A549 (cell line): ENCODE measurements at regions not wholly inside any gene's neighbourhood (a gene's known extent, or its start where the extent isn't known, plus 50 kb on each side); places are given as distances from the start of the nearest gene placed in this dataset.
"Not testable (repeated sequence)": the region's sequence is repeated elsewhere in the genome, so short reads cannot be mapped to it uniquely, and the experiment has no call there.

Source experiments
- CBX2 ChIP-seq: fragments of 200-600 bp; sonication (generic); IDR thresholded peaks from 2 replicates; pipeline ENCODE4 v1.6.1; 2016; ENCODE audit warnings: low read depth, mild to moderate bottlenecking, borderline replicate concordance
- CHD2 ChIP-seq: fragments of 150-350 bp; IDR thresholded peaks from 2 replicates; pipeline ENCODE4 v1.6.1; 2014; ENCODE audit warnings: low read length; ENCODE audit not compliant: partially characterized antibody
- EP300 ChIP-seq, 2 experiments: fragments of >200 bp; sonication (Bioruptor Twin); formaldehyde crosslinking; IDR thresholded peaks; 2 replicates in 1 of 2; 3 replicates in 1 of 2; pipeline ENCODE4 v1.6.1; 2016 to 2017
- FOSL2 ChIP-seq, 2 experiments: fragments of 450-650 bp in 1 of 2; fragments of >200 bp in 1 of 2; sonication (Bioruptor Twin) in 1 of 2; formaldehyde crosslinking; IDR thresholded peaks; 2 replicates each; pipeline versions ENCODE4 v1.5.0 to v1.6.1; 2016 to 2020; ENCODE audit warnings: mild to moderate bottlenecking in 1 of 2, moderate library complexity in 1 of 2
- POLR2A ChIP-seq: IDR thresholded peaks from 2 replicates; pipeline ENCODE4 v1.6.1; 2012; ENCODE audit warnings: mild to moderate bottlenecking, low read length
- REST ChIP-seq: fragments of 200-600 bp; sonication (generic); IDR thresholded peaks from 2 replicates; pipeline ENCODE4 v1.6.1; 2016; ENCODE audit warnings: antibody characterized with exemption, mild to moderate bottlenecking, moderate library complexity
- USF2 ChIP-seq: fragments of 450-650 bp; IDR thresholded peaks from 2 replicates; pipeline ENCODE4 v1.6.1; 2014; ENCODE audit warnings: antibody characterized with exemption
- ZNF302 ChIP-seq: fragments of 250-450 bp; sonication (Bioruptor Pico); IDR thresholded peaks from 2 replicates; pipeline ENCODE4 v1.9.0; 2021; ENCODE audit warnings: inconsistent platforms, mild to moderate bottlenecking, moderate library complexity
- TF ChIP-seq, protein P1 (sequence below): IDR thresholded peaks from 2 replicates; pipeline ENCODE4 v1.6.1; 2012
- TF ChIP-seq, protein P2 (sequence below): fragments of >200 bp; sonication (Bioruptor Twin); formaldehyde crosslinking; IDR thresholded peaks from 3 replicates; pipeline ENCODE4 v1.5.1; 2016

- TF ChIP-seq EP300 (IDR thresholded peaks at IDR 0.05); CBX2; REST; POLR2A; FOSL2 (IDR thresholded peaks at IDR 0.05); FOSL2 (CRISPR knock-in tag; IDR thresholded peaks at IDR 0.05); CHD2; ZNF302 (CRISPR knock-in tag); USF2: not testable (repeated sequence)
- TF ChIP-seq, protein P1, sequence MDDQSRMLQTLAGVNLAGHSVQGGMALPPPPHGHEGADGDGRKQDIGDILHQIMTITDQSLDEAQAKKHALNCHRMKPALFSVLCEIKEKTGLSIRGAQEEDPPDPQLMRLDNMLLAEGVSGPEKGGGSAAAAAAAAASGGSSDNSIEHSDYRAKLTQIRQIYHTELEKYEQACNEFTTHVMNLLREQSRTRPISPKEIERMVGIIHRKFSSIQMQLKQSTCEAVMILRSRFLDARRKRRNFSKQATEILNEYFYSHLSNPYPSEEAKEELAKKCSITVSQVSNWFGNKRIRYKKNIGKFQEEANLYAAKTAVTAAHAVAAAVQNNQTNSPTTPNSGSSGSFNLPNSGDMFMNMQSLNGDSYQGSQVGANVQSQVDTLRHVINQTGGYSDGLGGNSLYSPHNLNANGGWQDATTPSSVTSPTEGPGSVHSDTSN: not testable (repeated sequence)
- TF ChIP-seq, protein P2, sequence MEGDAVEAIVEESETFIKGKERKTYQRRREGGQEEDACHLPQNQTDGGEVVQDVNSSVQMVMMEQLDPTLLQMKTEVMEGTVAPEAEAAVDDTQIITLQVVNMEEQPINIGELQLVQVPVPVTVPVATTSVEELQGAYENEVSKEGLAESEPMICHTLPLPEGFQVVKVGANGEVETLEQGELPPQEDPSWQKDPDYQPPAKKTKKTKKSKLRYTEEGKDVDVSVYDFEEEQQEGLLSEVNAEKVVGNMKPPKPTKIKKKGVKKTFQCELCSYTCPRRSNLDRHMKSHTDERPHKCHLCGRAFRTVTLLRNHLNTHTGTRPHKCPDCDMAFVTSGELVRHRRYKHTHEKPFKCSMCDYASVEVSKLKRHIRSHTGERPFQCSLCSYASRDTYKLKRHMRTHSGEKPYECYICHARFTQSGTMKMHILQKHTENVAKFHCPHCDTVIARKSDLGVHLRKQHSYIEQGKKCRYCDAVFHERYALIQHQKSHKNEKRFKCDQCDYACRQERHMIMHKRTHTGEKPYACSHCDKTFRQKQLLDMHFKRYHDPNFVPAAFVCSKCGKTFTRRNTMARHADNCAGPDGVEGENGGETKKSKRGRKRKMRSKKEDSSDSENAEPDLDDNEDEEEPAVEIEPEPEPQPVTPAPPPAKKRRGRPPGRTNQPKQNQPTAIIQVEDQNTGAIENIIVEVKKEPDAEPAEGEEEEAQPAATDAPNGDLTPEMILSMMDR: not testable (repeated sequence)
These were observed 95.4 kb upstream of the HS3ST2 start for GRCh38 chr16:22718598-22718997.
